GM12878 (cell line): ENCODE measurements at regions not wholly inside any gene's neighbourhood (a gene's known extent, or its start where the extent isn't known, plus 50 kb on each side); places are given as distances from the start of the nearest gene placed in this dataset.

Experiments used
- ATAC-seq: fragments of 200-7000 bp; cut with Tn5 transposase; 3 replicates; pipeline ENCODE4 v1.9.1; 2020; ENCODE audit warnings: mild to moderate bottlenecking, moderate library complexity
- BruUV-seq: library from RNA; stranded (reverse); fragments of 400-500 nt; replicated peaks from 2 replicates; lab custom pipeline; 2021; lab: Mats Ljungman, UMichigan
- CTCF ChIA-PET: fragments of 300-600 bp; sonication (Branson Sonifier 250); formaldehyde crosslinking; extraction: SDS; loops from one replicate; lab custom pipeline; 2021; ENCODE audit warnings: inconsistent platforms; lab: Yijun Ruan, JAX
- POLR2A ChIA-PET: fragments of 350-600 bp; formaldehyde crosslinking; extraction: SDS; loops from one replicate; lab custom pipeline; 2021; ENCODE audit warnings: inconsistent platforms; lab: Charles Lee
- RAD21 ChIA-PET: fragments of 300-600 bp; sonication (Branson Sonifier 250); formaldehyde crosslinking; loops from one replicate; lab custom pipeline; 2023; ENCODE audit warnings: antibody characterized with exemption; ENCODE audit not compliant: unreplicated experiment; lab: Charles Lee
- SMC1A ChIA-PET: fragments of 300-600 bp; sonication (Branson Sonifier 250); formaldehyde crosslinking; loops from one replicate; lab custom pipeline; 2023; ENCODE audit not compliant: unreplicated experiment, uncharacterized antibody; lab: Charles Lee
- DNase-seq: peaks from one replicate; pipeline ENCODE4 v3.0.0-alpha.2; 2011; ENCODE audit warnings: low read depth, low spot score
- FAIRE-seq: peaks from 3 replicates; lab custom pipeline; 2011; peaks lifted over from hg19 to GRCh38; lab: Jason Lieb, UNC
- H2AFZ ChIP-seq: 2 replicates; pipeline ENCODE4 v1.6.0; 2011; ENCODE audit warnings: low read depth, low read length, control low read depth; ENCODE audit not compliant: control insufficient read depth
- H3K27ac ChIP-seq: 2 replicates; pipeline ENCODE4 v1.5.1; 2011; ENCODE audit warnings: control low read depth; ENCODE audit not compliant: control insufficient read depth, insufficient read depth
- H3K27me3 ChIP-seq, 2 experiments: replicated peaks in 1 of 2; 2 replicates each; pipeline versions ENCODE4 v1.6.0 to v1.6.1; 2011; ENCODE audit warnings: low read length in 1 of 2; ENCODE audit not compliant: control insufficient read depth in 2 of 2, insufficient read depth in 2 of 2
- H3K36me3 ChIP-seq, 2 experiments: 2 replicates each; pipeline ENCODE4 v1.5.1; 2011; ENCODE audit warnings: low read length in 1 of 2; ENCODE audit not compliant: control insufficient read depth in 2 of 2, insufficient read depth in 2 of 2
- H3K4me1 ChIP-seq: 2 replicates; pipeline ENCODE4 v1.6.1; 2011; ENCODE audit warnings: mild to moderate bottlenecking, low read length, moderate library complexity, mixed read lengths; ENCODE audit not compliant: control insufficient read depth, insufficient read depth
- H3K4me2 ChIP-seq: 2 replicates; pipeline ENCODE4 v1.6.0; 2011; ENCODE audit warnings: control low read depth; ENCODE audit not compliant: control insufficient read depth, insufficient read depth
- H3K4me3 ChIP-seq: fragments of 200-600 bp; sonication (generic); 2 replicates; pipeline ENCODE4 v1.5.1; 2016
- H3K79me2 ChIP-seq: 2 replicates; pipeline ENCODE4 v1.6.0; 2011; ENCODE audit warnings: low read length; ENCODE audit not compliant: control insufficient read depth, insufficient read depth
- H3K9ac ChIP-seq: 2 replicates; pipeline ENCODE4 v1.8.0; 2011; ENCODE audit warnings: low read length, control low read depth, mixed read lengths; ENCODE audit not compliant: control insufficient read depth, insufficient read depth
- H3K9me3 ChIP-seq: replicated peaks from 3 replicates; pipeline ENCODE4 v1.5.1; 2011; ENCODE audit warnings: mild to moderate bottlenecking, low read length; ENCODE audit not compliant: control insufficient read depth, insufficient read depth
- H4K20me1 ChIP-seq: 2 replicates; pipeline ENCODE4 v1.6.0; 2011; ENCODE audit not compliant: control insufficient read depth, insufficient read depth
- BHLHE40 ChIP-seq, 2 experiments: fragments of 450-650 bp in 1 of 2; IDR thresholded peaks; 2 replicates each; pipeline ENCODE4 v1.6.1; 2011 to 2017; ENCODE audit warnings: low read depth in 2 of 2, borderline replicate concordance in 1 of 2, improper control_type of control experiment in 1 of 2, low read length in 1 of 2, mild to moderate bottlenecking in 1 of 2
- MYC ChIP-seq: IDR thresholded peaks from 2 replicates; pipeline ENCODE4 v1.6.1; 2011; ENCODE audit warnings: mild to moderate bottlenecking, low read length, moderate library complexity, inconsistent platforms; ENCODE audit not compliant: insufficient read depth, insufficient replicate concordance, insufficient read length, severe bottlenecking
- WGBS: methylation state at CpG from one replicate; pipeline ENCODE4 v1.1.6; 2016; ENCODE audit warnings: low lambda C conversion rate; ENCODE audit not compliant: insufficient replicate concordance, insufficient coverage; ENCODE audit errors: missing lambda C conversion rate; 5-methylcytosine and 5-hydroxymethylcytosine counted together
- in situ Hi-C: fragments of 300-500 bp; cut with MboI; formaldehyde crosslinking; loops from 9 replicates; pipeline ENCODE4 v1.14.3; 2018; ENCODE audit warnings: mixed read lengths
- intact Hi-C: fragments of 100-400 bp; cut with micrococcal nuclease; formaldehyde crosslinking; loops from one replicate; pipeline ENCODE4 v1.14.2; 2022; ENCODE audit not compliant: unreplicated experiment
- TF ChIP-seq, protein P1 (sequence below): IDR thresholded peaks from 2 replicates; pipeline ENCODE4 v1.6.1; 2011; ENCODE audit warnings: mild to moderate bottlenecking, low read depth, low read length, moderate library complexity; ENCODE audit not compliant: insufficient replicate concordance
- TF ChIP-seq, protein P2 (sequence below): fragments of 150-350 bp; IDR thresholded peaks from 2 replicates; pipeline ENCODE4 v1.6.1; 2016; ENCODE audit warnings: low read depth, low read length
- TF ChIP-seq, protein P3 (sequence below): IDR thresholded peaks from 2 replicates; pipeline ENCODE4 v1.6.1; 2012; ENCODE audit warnings: low read length, inconsistent platforms

DNA sequence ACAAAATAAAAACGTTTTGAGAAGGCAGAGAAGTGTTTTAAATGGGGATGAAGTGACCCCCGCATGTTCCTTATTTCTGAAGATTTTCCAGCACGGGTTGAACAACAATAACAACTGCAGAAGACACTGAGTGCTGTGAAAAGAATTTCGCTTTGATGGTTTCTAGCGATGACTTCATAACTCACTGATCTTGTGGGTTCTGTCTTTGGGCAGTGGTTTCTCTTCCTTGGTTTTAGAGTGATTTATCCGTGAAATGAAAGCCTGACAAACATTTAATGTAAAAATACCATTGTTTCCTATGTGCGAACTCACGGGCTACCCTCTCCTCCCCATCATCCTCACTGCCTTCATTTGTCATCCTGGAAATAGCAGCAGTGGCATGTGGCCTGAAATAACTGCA lies 793.9 kb downstream of the QKI start:
- H3K9me3 ChIP-seq = no peaks in the 10 kb centered on the region
- ChIA-PET CTCF (no interaction called here), RAD21 (interaction anchor here (0.6 kb wide), 1 partner anchor 9 kb away, joined by 3 read pairs; no protein-coding TSS in a partner anchor), SMC1A (interaction anchor here (1.2 kb wide), 1 partner anchor 15 kb away, joined by 3 read pairs; no protein-coding TSS in a partner anchor), POLR2A (no interaction called here)
- H3K27me3 ChIP-seq = no peaks in the 10 kb centered on the region
- intact Hi-C loops (no loop called here), in situ Hi-C loops (no loop called here)
- H3K27ac ChIP-seq = no peak overlapping the region
- no peaks in the 10 kb centered on the region for H3K4me1 ChIP-seq
- WGBS = 9% methylated on average over 8 of the region's 8 CpGs
- no peaks in the 10 kb centered on the region for H3K36me3 ChIP-seq
- H3K4me2 ChIP-seq = no peak overlapping the region
- no peak overlapping the region for H3K9ac ChIP-seq
- H3K79me2 ChIP-seq = no peaks in the 10 kb centered on the region
- FAIRE-seq (no peak), ATAC-seq (no peak)
- H3K4me3 ChIP-seq = no peak overlapping the region
- H4K20me1 ChIP-seq = no peaks in the 10 kb centered on the region
- no peak overlapping the region for H2AFZ ChIP-seq
- BruUV-seq = no TSS peak
- no peak for TF ChIP-seq BHLHE40 (IDR thresholded peaks at IDR 0.05; ENCODE audit: borderline replicate concordance in 1 of 2, low read depth in 2 of 2, low read length in 1 of 2)
- TF ChIP-seq, protein P1, sequence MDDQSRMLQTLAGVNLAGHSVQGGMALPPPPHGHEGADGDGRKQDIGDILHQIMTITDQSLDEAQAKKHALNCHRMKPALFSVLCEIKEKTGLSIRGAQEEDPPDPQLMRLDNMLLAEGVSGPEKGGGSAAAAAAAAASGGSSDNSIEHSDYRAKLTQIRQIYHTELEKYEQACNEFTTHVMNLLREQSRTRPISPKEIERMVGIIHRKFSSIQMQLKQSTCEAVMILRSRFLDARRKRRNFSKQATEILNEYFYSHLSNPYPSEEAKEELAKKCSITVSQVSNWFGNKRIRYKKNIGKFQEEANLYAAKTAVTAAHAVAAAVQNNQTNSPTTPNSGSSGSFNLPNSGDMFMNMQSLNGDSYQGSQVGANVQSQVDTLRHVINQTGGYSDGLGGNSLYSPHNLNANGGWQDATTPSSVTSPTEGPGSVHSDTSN = no peak
- TF ChIP-seq, protein P2, sequence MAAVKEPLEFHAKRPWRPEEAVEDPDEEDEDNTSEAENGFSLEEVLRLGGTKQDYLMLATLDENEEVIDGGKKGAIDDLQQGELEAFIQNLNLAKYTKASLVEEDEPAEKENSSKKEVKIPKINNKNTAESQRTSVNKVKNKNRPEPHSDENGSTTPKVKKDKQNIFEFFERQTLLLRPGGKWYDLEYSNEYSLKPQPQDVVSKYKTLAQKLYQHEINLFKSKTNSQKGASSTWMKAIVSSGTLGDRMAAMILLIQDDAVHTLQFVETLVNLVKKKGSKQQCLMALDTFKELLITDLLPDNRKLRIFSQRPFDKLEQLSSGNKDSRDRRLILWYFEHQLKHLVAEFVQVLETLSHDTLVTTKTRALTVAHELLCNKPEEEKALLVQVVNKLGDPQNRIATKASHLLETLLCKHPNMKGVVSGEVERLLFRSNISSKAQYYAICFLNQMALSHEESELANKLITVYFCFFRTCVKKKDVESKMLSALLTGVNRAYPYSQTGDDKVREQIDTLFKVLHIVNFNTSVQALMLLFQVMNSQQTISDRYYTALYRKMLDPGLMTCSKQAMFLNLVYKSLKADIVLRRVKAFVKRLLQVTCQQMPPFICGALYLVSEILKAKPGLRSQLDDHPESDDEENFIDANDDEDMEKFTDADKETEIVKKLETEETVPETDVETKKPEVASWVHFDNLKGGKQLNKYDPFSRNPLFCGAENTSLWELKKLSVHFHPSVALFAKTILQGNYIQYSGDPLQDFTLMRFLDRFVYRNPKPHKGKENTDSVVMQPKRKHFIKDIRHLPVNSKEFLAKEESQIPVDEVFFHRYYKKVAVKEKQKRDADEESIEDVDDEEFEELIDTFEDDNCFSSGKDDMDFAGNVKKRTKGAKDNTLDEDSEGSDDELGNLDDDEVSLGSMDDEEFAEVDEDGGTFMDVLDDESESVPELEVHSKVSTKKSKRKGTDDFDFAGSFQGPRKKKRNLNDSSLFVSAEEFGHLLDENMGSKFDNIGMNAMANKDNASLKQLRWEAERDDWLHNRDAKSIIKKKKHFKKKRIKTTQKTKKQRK = no peak
- no peak for TF ChIP-seq MYC
- TF ChIP-seq, protein P3, sequence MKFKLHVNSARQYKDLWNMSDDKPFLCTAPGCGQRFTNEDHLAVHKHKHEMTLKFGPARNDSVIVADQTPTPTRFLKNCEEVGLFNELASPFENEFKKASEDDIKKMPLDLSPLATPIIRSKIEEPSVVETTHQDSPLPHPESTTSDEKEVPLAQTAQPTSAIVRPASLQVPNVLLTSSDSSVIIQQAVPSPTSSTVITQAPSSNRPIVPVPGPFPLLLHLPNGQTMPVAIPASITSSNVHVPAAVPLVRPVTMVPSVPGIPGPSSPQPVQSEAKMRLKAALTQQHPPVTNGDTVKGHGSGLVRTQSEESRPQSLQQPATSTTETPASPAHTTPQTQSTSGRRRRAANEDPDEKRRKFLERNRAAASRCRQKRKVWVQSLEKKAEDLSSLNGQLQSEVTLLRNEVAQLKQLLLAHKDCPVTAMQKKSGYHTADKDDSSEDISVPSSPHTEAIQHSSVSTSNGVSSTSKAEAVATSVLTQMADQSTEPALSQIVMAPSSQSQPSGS = no peak
- TF ChIP-seq, all 136 proteins: peak for 0
- DNase-seq = no peak
